A673 (cell line): ENCODE measurements at regions not wholly inside any gene's neighbourhood (a gene's known extent, or its start where the extent isn't known, plus 50 kb on each side); places are given as distances from the start of the nearest gene placed in this dataset.

ENCODE experiments used
- CTCF ChIP-seq: fragments of 300-800, 200-600 bp; sonication (generic); conservative IDR thresholded peaks from 2 replicates; pipeline ENCODE4 v1.5.1; 2017; ENCODE audit warnings: low read depth, mild to moderate bottlenecking, antibody characterized with exemption, low read length, moderate library complexity, mixed read lengths
- EZH2 ChIP-seq: fragments of 200-600 bp; sonication (generic); IDR thresholded peaks from 2 replicates; pipeline ENCODE4 v1.6.1; 2017; ENCODE audit warnings: borderline replicate concordance, low read depth, mild to moderate bottlenecking, mixed read lengths, antibody characterized with exemption, low read length; ENCODE audit not compliant: poor library complexity, severe bottlenecking

GRCh38 chr17:27072885-27073284 is 221.0 kb upstream of the WSB1 start:
- TF ChIP-seq CTCF: no peak
- no peak for TF ChIP-seq EZH2
